ENCODE measurements at regions not wholly inside any gene's neighbourhood (a gene's known extent, or its start where the extent isn't known, plus 50 kb on each side); places are given as distances from the start of the nearest gene placed in this dataset.

DNA sequence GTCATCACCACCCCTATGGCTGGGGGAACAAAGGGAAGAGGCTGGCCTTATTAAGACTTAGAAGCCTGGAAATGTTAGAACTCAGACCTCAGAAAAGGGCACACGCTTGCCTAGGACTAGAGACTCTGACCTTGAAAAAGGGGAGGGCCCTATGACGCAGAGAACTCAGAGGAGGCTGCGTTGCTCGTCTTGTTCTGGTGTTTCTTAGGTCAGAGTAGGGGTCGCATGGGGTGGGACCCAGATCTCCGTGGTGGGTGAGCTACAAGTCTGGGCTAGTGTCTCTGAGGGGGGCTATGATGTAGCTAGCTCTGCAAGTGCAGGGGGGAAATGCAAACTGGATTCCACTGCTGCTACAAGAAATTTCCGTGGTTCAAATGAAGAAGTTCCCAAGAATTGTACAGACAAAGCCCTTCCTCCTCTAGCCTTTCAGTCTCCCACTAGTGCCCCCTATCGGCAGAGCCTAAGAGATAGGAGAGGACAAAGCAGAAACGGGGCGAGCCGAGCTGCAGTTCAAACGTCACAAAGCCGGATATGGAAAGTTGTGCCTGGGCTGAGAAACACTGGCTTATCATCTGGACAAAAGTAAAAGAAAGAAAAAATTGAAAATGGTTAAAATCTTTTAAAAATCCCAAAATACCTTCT is 392.9 kb upstream of the ROBO2 start:
- DNase-seq (ENCODE audit: extremely low spot score, insufficient read length, low read depth) = no peak
- FAIRE-seq = no peak

DNA sequence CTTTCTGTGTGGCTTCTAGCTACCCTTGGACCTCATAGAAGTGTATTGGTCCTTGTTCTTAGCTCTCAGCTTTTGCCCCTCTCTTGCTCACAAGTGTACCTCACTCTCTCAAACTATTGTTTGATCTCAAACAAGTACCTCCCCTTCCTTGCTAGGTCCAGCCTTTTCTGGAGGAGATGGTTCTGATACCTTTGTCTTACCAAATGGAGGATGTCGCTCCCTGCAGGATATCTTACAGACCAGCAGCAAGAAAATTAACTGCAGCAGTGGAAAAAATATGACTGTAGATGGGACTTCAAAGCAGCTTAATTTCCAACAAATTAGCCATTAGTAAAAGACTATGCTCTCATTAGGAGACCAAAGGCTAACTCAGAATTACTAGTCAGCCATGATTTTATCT is 388.1 kb upstream of the ROBO2 start:
- FAIRE-seq = no peak
- DNase-seq (ENCODE audit: extremely low spot score, insufficient read length, low read depth) = no peak

DNA sequence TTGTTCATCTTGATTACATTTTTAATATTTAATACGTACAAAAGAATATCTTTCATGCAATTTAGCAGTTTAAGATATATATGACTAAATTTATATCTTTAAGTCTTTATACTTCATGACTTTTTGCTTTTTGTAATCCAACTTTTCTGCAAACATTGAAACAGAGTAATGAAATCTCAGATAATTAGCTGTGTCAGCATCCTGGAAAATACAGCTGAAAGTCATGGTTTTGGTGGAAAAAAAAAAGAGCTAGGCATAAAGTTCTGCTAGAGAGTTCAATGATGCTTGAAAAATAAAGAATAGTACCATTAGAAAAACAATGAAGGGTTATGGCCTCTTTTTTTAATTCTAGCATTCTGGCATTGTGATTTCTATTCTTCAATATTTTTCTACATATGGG is 387.4 kb upstream of the ROBO2 start:
- no peak for DNase-seq (ENCODE audit: extremely low spot score, insufficient read length, low read depth)
- FAIRE-seq = no peak

DNA sequence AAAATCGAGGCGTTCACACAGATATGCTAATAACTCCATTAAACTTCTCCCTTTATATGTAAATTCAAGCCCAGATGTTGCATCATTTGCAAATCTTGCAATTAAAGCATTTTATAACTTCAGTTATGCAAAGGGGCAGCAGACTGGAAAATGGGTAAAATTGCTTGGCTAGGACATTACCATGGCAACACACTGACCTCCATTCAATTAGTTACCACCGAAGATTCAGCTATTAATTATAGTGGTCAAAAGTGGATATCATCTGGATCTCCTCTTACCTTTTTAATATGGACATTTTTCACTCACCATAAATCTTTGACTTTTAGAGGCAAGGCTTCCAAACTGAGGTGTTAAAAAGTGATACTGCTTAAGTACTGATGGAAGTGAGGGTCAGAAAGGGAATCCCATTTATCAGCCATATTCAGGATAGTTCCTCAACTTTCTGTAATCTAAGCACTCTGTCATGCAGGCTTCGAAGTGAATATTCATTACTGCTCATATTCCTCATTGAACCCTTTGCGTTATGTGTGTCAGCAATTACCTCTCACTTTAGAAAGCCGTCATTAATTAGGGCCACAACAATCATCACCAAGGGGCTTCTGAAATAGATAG is 386.2 kb upstream of the ROBO2 start:
- FAIRE-seq (no peak), DNase-seq (ENCODE audit: extremely low spot score, insufficient read length, low read depth) (no peak)

DNA sequence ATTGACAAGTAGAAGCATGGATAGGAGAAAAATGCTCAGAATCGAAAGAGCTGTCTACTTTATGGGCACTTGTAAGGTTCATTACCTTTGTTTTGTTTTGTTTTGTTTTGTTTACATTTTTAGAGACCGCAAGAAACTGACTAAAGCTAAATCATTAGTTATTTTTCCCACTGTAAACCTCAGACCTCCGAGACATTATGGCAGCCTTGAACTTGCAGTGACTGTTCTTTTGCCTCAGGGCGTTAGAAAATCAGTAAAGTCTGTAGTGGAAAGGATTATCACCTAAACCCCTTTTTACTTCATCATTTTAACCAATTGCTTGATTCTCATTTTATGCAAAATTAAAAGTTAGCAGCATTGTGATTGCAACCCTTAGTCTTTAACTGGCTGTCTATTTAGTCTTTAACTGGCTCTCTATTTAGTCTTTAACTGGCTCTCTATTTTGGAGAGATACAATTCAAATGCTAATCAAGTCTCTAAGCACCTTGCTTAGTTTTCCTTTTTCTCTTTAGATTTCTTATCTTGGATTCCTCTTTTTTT is 383.3 kb upstream of the ROBO2 start:
- FAIRE-seq (no peak), DNase-seq (ENCODE audit: extremely low spot score, insufficient read length, low read depth) (no peak)

GRCh38 chr3:76657909-76658308 is 382.0 kb upstream of the ROBO2 start:
- FAIRE-seq (no peak), DNase-seq (ENCODE audit: extremely low spot score, insufficient read length, low read depth) (no peak)

- DNase-seq (ENCODE audit: extremely low spot score, insufficient read length, low read depth) = no peak
- FAIRE-seq = no peak
Observed at GRCh38 chr3:76661527-76662250, 378.2 kb upstream of the ROBO2 start.

DNA sequence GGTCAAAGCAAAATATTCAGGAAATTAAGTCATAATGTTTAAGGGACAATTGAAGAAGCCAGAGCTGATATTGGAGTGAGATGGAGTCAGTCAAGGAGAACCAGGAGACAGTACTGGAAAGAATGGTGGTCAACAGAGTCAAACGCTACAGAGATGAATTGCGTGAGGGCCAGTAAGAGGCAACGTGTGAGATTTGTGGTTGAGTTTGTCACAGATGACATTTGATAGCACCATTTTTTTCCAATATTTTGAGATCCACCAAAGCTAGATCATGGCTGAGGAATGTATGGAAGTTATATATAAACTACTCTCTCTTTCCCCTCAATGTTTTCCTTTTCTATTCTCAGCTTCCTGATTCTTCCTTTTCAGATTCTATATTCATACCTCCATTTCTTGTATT is 375.1 kb upstream of the ROBO2 start:
- DNase-seq (ENCODE audit: extremely low spot score, insufficient read length, low read depth) (no peak), FAIRE-seq (no peak)

DNA sequence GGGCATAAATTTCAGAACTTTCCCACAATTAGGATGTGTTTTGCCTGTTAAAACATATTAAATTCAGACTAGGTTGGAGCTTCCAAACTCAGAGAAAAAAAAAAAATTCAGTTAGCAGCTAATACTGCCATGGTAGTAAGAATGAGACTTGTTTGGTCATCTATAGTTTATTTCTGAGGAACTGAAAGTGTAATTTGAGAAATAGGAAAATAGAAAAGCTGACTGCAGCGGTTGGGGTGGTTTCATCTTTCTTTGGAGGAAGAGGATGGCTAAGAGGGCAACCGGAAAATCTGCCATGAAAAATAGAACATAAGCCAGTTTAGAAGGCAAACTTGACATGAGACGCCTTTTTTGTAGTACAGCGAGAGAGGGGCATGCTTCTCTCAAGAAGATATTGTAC is 371.2 kb upstream of the ROBO2 start:
- DNase-seq (ENCODE audit: extremely low spot score, insufficient read length, low read depth) = no peak
- FAIRE-seq = no peak

GRCh38 chr3:76669322-76669721 is 370.6 kb upstream of the ROBO2 start:
- FAIRE-seq (no peak), DNase-seq (ENCODE audit: extremely low spot score, insufficient read length, low read depth) (no peak)

- DNase-seq (ENCODE audit: extremely low spot score, insufficient read length, low read depth) = no peak
- no peak for FAIRE-seq
Observed at GRCh38 chr3:76673171-76673570, 366.7 kb upstream of the ROBO2 start.

DNA sequence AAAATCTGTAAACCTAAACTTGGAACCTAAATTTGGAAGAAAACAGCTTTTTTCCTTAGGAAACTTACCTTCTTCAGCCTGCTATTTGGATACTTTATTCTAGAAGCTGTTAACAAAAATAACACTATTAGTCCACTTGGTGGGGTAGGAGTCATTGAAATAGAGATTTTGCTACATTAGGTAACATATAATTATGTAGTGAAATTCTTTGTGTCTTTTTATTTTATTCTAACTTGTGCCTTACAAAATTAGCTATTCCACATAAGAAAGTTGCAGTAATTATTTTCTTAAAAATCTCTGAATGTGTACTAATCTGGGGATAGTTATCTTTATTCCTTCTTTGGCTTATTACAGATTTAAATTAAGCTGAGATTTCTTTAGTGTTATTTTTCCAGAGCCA is 360.4 kb upstream of the ROBO2 start:
- DNase-seq (ENCODE audit: extremely low spot score, insufficient read length, low read depth) (no peak), FAIRE-seq (no peak)

GRCh38 chr3:76683256-76683655 is 356.6 kb upstream of the ROBO2 start:
- DNase-seq (ENCODE audit: extremely low spot score, insufficient read length, low read depth) = no peak
- no peak for FAIRE-seq

- FAIRE-seq = no peak
- DNase-seq (ENCODE audit: extremely low spot score, insufficient read length, low read depth) = no peak
Observed at GRCh38 chr3:76684946-76685345, 355.0 kb upstream of the ROBO2 start.

DNA sequence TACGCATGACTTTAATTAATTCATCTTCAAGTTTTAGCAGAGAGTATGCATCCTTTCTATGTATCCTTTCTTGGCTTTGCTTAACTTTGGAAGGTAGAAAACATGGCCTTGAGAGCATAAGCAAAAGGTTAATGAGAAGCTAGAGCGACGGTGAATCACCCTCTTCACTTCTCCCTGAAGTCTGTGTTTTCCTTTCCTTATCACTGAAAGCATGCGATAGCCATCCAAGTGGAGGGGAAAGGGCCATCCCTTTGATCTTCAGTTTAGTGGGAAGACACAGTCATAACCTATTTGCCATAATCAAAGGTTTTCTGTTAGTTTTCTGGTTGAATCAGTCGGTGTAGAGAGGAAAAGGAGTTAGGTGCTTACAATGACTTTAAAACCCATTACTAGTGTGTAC is 354.0 kb upstream of the ROBO2 start:
- no peak for FAIRE-seq
- DNase-seq (ENCODE audit: extremely low spot score, insufficient read length, low read depth) = no peak

- FAIRE-seq (no peak), DNase-seq (ENCODE audit: extremely low spot score, insufficient read length, low read depth) (no peak)
Observed at GRCh38 chr3:76687019-76687418, 352.9 kb upstream of the ROBO2 start.

DNA sequence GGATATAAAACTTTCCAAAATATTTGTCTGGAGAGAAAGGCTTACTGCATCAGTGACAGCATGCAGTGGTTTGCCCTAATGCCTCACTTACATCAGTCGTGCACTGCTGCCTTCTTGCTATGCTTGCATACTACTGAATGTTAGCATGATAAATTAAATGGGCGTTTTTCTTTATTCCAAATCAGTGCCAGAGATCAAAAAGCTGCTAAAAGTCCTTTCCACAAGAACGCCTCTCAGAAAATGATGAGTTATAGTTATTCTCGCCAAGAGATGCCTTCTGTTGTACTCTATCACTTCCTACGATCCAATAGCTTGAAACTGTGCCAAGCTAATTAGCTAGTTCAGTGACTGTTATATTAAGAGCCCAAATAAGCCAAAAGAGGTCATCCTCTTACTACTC is 345.8 kb upstream of the ROBO2 start:
- no peak for DNase-seq (ENCODE audit: extremely low spot score, insufficient read length, low read depth)

DNA sequence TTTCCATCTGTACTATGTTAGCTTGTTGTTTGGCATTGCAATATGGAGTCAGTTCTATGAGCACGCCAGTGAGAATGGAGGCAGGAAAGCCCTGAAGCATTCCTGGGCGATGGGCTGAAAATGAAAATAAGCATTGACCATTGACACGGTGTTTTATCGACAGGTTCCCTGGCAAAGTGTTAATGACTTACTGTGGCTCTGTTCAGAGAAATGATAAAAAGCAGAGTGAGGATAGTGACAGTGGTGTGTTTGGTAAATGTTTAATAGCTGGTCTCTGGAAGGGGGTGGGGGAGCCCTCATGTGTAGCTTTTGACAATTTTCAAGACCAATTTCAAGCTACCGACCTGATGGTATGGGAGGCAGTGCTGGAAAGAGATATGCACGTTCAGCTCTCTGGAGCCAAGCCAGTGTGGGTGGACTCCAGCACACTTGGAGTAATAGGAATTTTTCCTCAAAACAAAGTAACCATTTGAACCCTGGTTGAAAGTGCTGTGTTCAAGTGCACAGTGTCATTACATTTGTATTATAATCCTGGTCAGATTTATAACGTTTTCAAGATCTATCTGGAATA is 341.7 kb upstream of the ROBO2 start:
- no peak for DNase-seq (ENCODE audit: extremely low spot score, insufficient read length, low read depth)
- FAIRE-seq = no peak

More for the DNA sequence above, 345.8 kb upstream of the ROBO2 start:
- FAIRE-seq = no peak

DNA sequence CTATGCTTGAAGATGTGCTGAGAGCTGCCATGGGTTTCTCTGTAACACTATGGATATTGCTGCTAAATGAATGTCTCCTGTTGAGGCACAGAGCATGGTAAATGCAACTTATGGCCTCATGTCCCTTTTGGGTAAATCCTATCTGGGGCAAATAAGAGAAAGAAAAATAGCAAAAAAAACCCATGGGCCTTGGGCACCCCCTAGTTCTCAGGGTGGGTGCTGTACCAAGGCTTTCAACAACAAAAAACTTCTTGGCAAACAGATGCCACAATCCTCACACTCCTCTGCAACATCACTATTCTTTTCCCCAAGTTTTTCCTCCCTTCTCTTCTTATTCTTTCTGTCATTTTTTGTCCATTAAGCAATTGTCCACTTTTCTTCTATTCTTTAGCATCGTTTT is 340.1 kb upstream of the ROBO2 start:
- DNase-seq (ENCODE audit: extremely low spot score, insufficient read length, low read depth) = no peak
- FAIRE-seq = no peak

- no peak for DNase-seq (ENCODE audit: extremely low spot score, insufficient read length, low read depth)
- FAIRE-seq = no peak
Observed at GRCh38 chr3:76700323-76700722, 339.6 kb upstream of the ROBO2 start.

- no peak for DNase-seq (ENCODE audit: extremely low spot score, insufficient read length, low read depth)
- no peak for FAIRE-seq
Observed at GRCh38 chr3:76702676-76703075, 337.2 kb upstream of the ROBO2 start.
